Activated CD4-positive, alpha-beta T cell treated with anti-CD3 and anti-CD28 coated beads, Interleukin-2, amount 10 ng/mL, durations not matched to agents 24 days and 14 days (primary cell): ENCODE measurements at regions not wholly inside any gene's neighbourhood (a gene's known extent, or its start where the extent isn't known, plus 50 kb on each side); places are given as distances from the start of the nearest gene placed in this dataset.

Experiments used
- DNase-seq: peaks from one replicate; pipeline ENCODE4 v3.0.0; 2022
- H3K27ac Mint-ChIP-seq: one replicate; pipeline ENCODE4 v1.8.0; 2022; ENCODE audit warnings: mild to moderate bottlenecking, mixed read lengths
- H3K27me3 Mint-ChIP-seq: one replicate; pipeline ENCODE4 v1.8.0; 2022; ENCODE audit warnings: mixed read lengths
- H3K36me3 Mint-ChIP-seq: one replicate; pipeline ENCODE4 v1.8.0; 2022; ENCODE audit warnings: low read depth, mild to moderate bottlenecking, mixed read lengths
- H3K4me1 Mint-ChIP-seq: one replicate; pipeline ENCODE4 v1.8.0; 2021; ENCODE audit warnings: mixed read lengths
- H3K4me3 Mint-ChIP-seq: one replicate; pipeline ENCODE4 v1.8.0; 2022; ENCODE audit warnings: mild to moderate bottlenecking, moderate library complexity, mixed read lengths
- H3K9me3 Mint-ChIP-seq: one replicate; pipeline ENCODE4 v1.8.0; 2021; ENCODE audit warnings: mixed read lengths
- intact Hi-C: fragments of 100-400 bp; cut with micrococcal nuclease; formaldehyde crosslinking; loops from one replicate; pipeline ENCODE4 v1.15.1; 2023

DNA sequence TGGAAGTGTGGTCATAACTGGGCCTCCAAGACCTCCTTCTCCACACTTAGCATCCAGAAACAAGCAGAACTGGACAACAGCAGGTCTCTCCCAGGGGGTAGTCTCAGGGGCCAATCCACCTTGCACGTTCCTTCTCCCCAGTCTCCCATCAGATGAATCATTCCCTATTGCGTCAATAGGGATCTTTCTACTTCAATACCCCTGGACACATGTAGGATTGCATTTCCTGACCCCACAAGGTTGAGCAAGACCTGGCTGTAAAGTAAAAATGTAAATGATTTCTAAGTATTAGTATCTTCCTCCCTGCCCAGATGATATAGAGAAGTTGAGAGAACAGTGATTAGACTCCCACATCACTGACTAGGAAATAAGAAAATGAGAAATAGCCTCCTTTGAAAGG is 224.5 kb upstream of the CSF3R start:
- intact Hi-C loops = no loop called here
- no peak for DNase-seq
- H3K9me3 Mint-ChIP-seq = no peaks in the 10 kb centered on the region
- H3K4me1 Mint-ChIP-seq = no peaks in the 10 kb centered on the region
- H3K27ac Mint-ChIP-seq = no peak overlapping the region
- peaks cover 25% of the 10 kb centered on the region for H3K27me3 Mint-ChIP-seq
- H3K36me3 Mint-ChIP-seq = no peaks in the 10 kb centered on the region
- H3K4me3 Mint-ChIP-seq = no peak overlapping the region

DNA sequence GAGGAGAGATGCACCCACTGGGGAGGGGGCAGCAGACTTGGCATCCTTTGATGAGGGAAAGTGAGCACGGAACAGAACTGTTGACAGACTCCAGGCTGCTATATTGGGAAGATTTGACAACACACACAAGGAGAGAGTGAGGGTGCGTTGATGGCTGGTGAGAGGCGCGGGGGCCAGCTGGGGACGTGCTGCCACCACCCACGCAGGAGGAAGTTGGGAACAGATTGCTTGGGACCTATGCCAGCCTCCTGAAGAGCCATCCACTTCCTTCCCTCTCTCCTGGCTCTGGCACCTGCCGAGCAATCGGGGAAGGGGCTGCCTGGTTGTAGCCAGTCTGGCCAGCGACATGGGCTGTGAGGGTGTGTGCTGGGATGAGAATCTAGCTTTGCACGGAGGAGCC is 223.7 kb upstream of the CSF3R start:
- H3K27ac Mint-ChIP-seq = no peak overlapping the region
- no peak for DNase-seq
- intact Hi-C loops = no loop called here
- no peaks in the 10 kb centered on the region for H3K4me1 Mint-ChIP-seq
- no peaks in the 10 kb centered on the region for H3K36me3 Mint-ChIP-seq
- no peak overlapping the region for H3K4me3 Mint-ChIP-seq
- H3K27me3 Mint-ChIP-seq = peaks cover 21% of the 10 kb centered on the region
- H3K9me3 Mint-ChIP-seq = no peaks in the 10 kb centered on the region

DNA sequence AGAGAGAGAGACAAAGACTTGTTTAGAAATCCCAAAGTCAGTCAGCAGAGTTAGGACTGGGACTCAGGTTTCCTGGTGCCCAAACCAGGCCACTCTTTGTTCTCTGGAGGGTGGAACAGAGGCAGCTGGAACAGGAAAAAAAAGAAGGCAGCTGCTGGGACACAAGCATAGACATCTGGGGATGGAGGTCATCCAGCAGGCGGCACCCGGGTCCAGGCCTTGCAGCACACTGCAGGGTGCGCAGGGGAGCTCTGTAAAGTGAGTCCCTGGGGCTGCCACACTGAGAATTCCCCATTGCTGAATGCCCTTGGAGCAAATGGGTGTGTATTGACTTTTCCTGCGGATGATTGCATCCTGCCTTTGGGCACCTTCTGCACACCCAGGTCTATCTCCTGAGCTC is 222.9 kb upstream of the CSF3R start:
- Mint-ChIP-seq H3K4me1 (no peaks in the 10 kb centered on the region), H3K36me3 (no peaks in the 10 kb centered on the region), H3K9me3 (no peaks in the 10 kb centered on the region), H3K27me3 (peaks cover 14% of the 10 kb centered on the region), H3K27ac (no peak overlapping the region), H3K4me3 (no peak overlapping the region)
- DNase-seq = no peak
- intact Hi-C loops = no loop called here

DNA sequence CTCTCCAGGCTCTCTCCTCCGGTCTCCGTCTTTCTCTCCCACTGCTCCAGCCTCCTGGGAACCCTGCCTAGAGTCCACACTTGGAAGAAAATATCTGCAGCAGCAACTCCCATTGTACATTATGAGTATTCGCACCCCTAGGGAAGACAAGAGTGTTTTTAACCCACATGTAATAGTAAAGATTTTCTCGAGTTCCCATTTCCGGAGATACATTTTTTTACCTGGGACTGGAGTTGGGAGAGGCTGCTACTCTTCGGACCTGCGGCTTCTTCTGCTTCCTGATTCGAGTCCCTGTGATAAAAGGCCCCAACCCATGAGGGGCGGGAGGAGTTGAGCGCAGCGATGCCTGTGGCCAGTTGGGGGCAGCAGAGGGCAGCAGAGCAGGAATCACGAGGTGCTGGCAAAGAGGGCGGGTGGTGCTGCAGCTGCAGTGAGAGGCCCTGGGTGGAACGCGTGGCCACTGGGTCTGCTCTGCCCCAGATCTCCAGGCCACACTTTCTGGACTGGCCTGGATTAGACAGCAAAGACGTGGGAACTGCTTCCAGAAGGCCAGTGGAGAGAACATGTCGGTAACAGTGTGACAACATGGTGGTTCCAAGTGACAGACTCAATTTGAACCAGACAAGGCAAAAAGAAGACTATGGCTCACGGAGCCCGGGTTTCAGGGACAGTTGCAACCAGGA is 221.0 kb upstream of the CSF3R start:
- Mint-ChIP-seq H3K36me3 (no peaks in the 10 kb centered on the region), H3K4me3 (no peak overlapping the region), H3K9me3 (no peaks in the 10 kb centered on the region), H3K4me1 (no peaks in the 10 kb centered on the region), H3K27me3 (peaks cover 13% of the 10 kb centered on the region), H3K27ac (no peak overlapping the region)
- intact Hi-C loops = loop anchor here (2.0 kb wide), 1 partner anchor 731 kb away; no protein-coding TSS in a partner anchor
- peak; percentile 91 for DNase-seq

DNA sequence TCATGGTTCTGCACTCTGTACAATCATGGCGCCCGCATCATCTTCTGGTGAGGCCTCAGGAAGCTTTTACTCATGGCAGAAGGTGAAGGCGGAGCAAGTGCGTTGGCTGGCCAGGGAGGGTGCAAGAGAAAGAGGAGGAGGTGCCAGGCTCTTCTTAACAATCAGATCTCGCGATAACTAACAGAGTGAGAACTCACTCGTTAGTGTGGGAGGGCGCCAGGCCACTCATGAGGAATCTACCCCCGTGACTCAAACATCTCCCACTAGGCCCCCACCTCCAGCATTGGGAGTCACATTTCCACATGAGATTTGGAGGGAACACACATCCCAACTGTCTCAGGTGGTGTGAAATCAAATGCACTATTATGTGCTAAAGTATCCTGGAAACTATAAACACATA is 220.2 kb upstream of the CSF3R start:
- H3K9me3 Mint-ChIP-seq = no peaks in the 10 kb centered on the region
- no peaks in the 10 kb centered on the region for H3K36me3 Mint-ChIP-seq
- H3K27ac Mint-ChIP-seq = no peak overlapping the region
- no peak overlapping the region for H3K4me3 Mint-ChIP-seq
- peaks cover 13% of the 10 kb centered on the region for H3K27me3 Mint-ChIP-seq
- intact Hi-C loops = loop anchor here (2.0 kb wide), 1 partner anchor 732 kb away; no protein-coding TSS in a partner anchor
- DNase-seq = no peak
- no peaks in the 10 kb centered on the region for H3K4me1 Mint-ChIP-seq

DNA sequence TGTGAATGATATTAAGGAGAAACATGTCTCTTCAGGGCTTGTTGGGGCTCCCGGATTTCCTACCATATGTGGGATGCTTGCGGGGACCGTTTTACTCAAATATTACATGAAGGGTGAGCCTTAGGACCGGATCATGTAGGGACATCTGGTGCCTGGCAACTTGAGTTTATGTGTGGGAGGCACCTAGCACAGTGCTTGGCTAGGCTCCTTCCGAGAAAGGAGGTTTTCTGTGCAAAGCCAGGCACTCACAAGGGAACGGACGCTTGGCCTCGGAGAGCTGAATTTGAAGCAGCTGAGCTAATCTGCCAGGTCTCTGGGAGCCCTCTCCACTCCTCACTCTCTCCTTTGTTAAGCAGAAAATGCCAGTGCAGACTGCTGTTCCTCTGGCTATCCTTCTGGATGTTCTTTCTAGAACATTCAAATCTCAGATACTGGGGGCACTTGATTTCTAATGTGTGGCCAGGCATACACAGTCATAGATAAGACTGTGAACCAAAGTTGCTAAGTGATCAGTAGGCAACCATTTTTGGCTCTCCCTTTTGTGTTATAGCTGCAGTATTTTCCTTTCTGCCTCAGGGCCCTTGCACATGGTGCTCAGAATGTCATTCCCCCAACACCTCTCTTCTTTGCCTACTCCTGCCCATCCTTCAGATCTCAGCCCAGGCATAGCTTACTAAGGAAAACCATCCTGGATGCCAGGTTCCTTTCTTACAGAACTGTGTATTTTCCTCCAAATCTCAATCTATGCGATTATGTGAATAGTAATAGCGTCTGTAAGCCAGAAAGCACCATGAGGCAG is 216.6 kb upstream of the CSF3R start:
- peaks cover 3% of the 10 kb centered on the region for H3K27me3 Mint-ChIP-seq
- H3K36me3 Mint-ChIP-seq = no peaks in the 10 kb centered on the region
- intact Hi-C loops = no loop called here
- no peak overlapping the region for H3K27ac Mint-ChIP-seq
- DNase-seq = no peak
- no peaks in the 10 kb centered on the region for H3K4me1 Mint-ChIP-seq
- no peaks in the 10 kb centered on the region for H3K9me3 Mint-ChIP-seq
- no peak overlapping the region for H3K4me3 Mint-ChIP-seq

DNA sequence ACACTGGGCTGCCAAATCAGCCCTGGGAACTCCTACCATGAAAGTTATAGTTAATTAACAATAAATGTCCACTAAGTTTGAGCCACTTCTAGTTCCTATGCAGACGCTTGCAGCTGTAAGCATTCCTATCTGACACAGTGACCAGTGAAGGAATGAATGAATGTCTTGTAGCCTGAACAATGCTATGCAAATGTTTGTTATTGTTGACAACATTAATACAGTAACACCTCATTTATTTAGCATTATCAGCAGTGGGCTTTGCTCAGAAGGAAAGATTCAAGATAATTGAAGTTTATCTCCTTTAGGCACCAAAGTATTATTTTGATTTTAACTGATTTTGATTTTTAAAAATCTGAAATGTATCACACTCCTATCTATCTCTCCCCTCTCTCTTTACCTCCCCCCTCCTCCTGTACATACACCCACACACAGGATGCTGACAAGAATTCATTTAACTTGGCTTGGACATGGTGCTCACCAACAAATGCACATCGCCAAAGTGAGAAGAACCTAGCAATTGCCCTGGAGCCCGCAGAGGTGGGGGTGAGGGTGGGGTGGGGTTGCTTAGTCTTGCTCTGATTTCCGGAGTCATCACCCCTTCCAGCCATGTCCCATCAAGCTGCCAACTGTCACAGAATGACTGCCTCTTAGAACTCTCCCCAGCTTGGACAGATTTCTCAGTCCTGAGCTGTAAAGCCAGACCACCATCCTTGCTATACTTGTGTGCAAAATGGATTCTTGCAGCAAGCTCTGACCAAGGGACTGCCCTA is 215.3 kb upstream of the CSF3R start:
- no peak for DNase-seq
- H3K27ac Mint-ChIP-seq = no peak overlapping the region
- no peaks in the 10 kb centered on the region for H3K4me1 Mint-ChIP-seq
- no peak overlapping the region for H3K4me3 Mint-ChIP-seq
- intact Hi-C loops = no loop called here
- H3K36me3 Mint-ChIP-seq = no peaks in the 10 kb centered on the region
- H3K27me3 Mint-ChIP-seq = peaks cover 2% of the 10 kb centered on the region
- no peaks in the 10 kb centered on the region for H3K9me3 Mint-ChIP-seq

DNA sequence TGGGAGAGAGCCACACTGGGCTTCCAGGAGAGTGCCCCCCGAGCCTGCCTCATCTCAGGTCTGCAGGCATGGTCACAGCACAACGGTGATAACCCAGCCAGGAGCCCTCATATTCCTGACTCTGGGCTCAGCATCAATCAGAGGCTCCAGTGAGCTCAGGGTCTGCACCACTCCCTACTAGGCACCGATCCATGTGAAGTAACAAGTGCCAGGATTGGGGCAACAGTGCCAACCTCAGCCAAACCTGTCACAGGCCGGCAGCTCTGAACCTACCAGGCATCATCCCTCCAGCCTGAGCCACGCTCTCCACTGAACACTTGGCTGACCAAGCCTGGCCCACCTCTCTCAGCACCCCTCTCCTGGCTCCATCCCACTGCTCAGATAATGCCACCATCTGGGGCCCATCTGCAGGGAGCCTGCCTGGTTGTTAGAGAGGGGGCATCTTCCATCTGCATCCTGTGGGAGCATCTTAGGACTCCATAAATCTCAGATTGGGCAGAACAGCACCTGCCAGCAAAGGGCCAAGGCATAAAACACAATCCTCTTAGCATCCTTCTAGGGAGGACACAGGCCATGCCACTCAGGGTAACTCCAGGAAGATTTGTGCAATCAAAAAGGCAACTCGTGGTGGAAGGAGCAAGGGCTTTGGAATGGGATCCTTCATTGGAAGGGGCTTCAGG is 213.7 kb upstream of the CSF3R start:
- Mint-ChIP-seq H3K9me3 (no peaks in the 10 kb centered on the region), H3K27me3 (peaks cover 2% of the 10 kb centered on the region), H3K36me3 (no peaks in the 10 kb centered on the region), H3K4me1 (no peaks in the 10 kb centered on the region), H3K4me3 (no peak overlapping the region), H3K27ac (no peak overlapping the region)
- intact Hi-C loops = no loop called here
- no peak for DNase-seq

DNA sequence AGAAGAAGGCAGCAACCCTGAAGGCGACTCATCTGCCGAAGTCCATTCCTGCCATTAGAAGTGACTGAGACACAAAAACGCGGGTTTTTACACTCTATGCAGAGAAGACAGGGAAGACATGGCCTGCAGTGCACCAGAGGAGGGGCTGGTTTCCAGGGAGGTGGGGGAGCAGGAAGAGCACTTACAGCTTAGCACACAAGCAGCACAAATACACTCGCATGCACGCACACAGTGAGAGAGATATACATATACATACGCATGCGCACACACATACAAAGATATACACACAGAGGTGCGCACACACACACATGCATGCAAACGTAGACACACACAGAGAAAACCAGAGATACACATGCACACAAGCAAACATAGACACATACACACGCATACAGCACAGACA is 210.9 kb upstream of the CSF3R start:
- H3K4me3 Mint-ChIP-seq = no peak overlapping the region
- intact Hi-C loops = no loop called here
- no peaks in the 10 kb centered on the region for H3K4me1 Mint-ChIP-seq
- DNase-seq = no peak
- no peaks in the 10 kb centered on the region for H3K9me3 Mint-ChIP-seq
- H3K36me3 Mint-ChIP-seq = no peaks in the 10 kb centered on the region
- no peak overlapping the region for H3K27ac Mint-ChIP-seq
- H3K27me3 Mint-ChIP-seq = no peaks in the 10 kb centered on the region

DNA sequence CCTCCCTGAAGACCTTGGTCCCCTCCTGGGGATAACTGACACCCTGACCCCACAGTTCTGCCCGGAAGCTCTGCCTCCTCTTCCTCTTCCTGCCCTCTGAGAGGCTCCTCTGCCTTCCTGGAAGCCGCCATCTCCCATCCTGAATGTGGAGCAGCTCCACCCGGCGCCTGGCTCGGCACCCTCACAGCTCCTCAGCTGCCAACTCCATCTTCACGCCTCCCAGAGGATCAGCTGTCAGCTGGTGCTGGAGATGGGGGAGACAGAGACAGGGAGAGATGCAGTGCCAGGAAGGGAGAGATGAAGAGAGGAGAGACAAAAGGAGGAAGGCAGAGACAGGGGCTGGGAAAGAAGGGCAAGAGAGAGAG is 210.4 kb upstream of the CSF3R start:
- Mint-ChIP-seq H3K4me1 (no peaks in the 10 kb centered on the region), H3K27ac (no peak overlapping the region)
- intact Hi-C loops = no loop called here

DNA sequence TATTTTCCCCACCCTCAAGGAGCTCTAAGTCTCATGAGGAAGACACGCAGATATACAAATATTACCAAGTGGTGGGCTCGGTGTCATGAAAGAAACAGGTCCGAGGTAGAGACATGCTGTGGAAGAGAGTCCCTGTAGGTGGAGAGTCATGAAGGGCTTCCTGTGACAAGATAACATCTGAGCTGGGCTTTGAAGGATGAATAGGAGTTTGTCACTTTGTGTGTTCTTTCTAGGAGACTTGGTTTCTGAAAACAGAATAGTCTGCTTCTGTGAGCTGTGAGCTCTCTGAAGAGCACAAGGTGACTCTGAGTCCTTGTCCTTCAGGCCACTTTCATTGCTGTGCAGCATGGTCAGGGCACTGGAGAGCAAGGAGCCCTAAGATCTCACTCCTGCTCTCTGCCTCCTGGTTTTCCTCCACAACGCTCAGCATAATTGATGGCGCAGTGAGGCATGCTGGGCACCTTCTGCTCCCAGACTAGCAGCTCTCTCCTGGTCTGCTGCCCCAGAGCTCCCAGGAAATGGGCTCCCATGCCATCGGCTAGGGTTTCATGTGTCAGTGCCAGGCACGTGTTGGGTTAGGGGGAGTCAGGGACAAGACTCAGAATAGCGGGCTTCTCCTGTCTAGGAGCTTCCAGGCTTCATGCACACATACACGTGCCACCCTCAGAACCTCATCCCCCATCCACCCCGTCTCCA is 209.9 kb upstream of the CSF3R start:
- no peaks in the 10 kb centered on the region for H3K36me3 Mint-ChIP-seq
- H3K4me3 Mint-ChIP-seq = no peak overlapping the region
- H3K4me1 Mint-ChIP-seq = no peaks in the 10 kb centered on the region
- H3K27me3 Mint-ChIP-seq = peaks cover 4% of the 10 kb centered on the region
- no peak for DNase-seq
- intact Hi-C loops = no loop called here
- H3K27ac Mint-ChIP-seq = no peak overlapping the region
- H3K9me3 Mint-ChIP-seq = no peaks in the 10 kb centered on the region

More for the DNA sequence above, 210.4 kb upstream of the CSF3R start:
- no peak overlapping the region for H3K4me3 Mint-ChIP-seq
- H3K36me3 Mint-ChIP-seq = no peaks in the 10 kb centered on the region
- no peaks in the 10 kb centered on the region for H3K27me3 Mint-ChIP-seq
- no peaks in the 10 kb centered on the region for H3K9me3 Mint-ChIP-seq
- DNase-seq = no peak

DNA sequence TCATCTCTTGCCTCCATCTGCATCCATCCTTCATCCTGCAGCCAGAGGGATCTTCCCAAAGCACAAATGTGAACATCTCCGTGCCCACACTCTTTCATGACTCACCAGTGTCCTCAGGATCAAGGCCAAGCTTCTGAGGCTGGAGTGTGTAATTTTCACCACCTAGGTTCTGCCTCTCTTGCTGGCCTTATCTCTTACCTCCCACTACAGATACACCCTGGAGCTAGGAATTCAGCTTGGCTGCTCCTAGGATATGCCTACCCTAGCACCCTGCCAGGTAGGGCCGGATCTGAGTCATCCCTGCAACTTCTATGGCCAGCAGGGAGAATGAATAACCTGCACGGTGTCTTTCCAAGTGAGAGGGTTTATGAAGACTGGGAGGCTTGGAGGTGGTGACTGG is 208.7 kb upstream of the CSF3R start:
- Mint-ChIP-seq H3K9me3 (no peaks in the 10 kb centered on the region), H3K36me3 (no peaks in the 10 kb centered on the region), H3K27ac (no peak overlapping the region), H3K4me1 (no peaks in the 10 kb centered on the region), H3K4me3 (no peak overlapping the region), H3K27me3 (peaks cover 4% of the 10 kb centered on the region)
- DNase-seq = no peak
- intact Hi-C loops = no loop called here

DNA sequence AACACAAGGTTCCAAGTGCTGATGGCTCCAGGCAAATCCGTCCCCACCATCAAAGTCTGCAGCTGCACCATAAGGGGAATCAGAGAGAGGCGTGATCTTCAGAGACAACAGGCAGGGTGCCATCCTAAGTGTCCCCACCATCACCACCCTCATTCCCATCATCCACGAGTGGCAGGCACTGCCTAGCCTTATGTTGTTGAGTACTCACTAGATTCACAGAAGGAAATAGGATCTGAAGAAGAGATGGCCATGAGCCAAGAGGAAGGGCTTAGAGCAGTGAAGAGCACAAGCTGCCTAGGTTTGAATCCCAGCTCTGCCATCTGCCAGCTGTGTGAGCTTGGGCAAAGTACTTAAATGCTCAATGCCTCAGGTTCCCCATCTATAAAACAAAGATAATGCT is 207.3 kb upstream of the CSF3R start:
- DNase-seq = no peak
- Mint-ChIP-seq H3K36me3 (no peaks in the 10 kb centered on the region), H3K4me3 (no peak overlapping the region), H3K4me1 (no peaks in the 10 kb centered on the region), H3K27ac (no peak overlapping the region), H3K27me3 (peaks cover 4% of the 10 kb centered on the region), H3K9me3 (no peaks in the 10 kb centered on the region)
- intact Hi-C loops = no loop called here
